ENCODE measurements at regions not wholly inside any gene's neighbourhood (a gene's known extent, or its start where the extent isn't known, plus 50 kb on each side); places are given as distances from the start of the nearest gene placed in this dataset.
A peak's percentile ranks its signal among the peaks of the same experiment; 100 is the strongest.

DNA sequence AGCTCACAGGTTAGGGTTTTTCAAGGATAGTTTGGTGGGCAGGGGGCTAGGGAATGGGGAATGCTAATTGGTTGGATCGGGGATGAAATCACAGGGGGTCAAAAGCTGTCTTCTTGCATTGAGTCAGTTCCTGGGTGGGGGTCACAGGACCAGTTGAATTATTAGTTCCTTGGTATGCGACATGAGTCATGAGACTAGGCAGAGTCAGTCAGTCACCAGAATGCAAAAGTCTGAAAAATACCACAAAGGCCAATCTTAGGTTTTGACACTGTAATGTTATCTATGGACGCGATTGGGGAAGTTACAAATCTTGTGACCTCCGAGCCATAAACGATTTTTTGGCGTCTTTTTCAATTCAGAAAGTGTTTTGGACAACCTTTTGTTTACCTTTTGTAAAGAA is 101.2 kb downstream of the ZNF519 start:
- TF ChIP-seq, protein P1, sequence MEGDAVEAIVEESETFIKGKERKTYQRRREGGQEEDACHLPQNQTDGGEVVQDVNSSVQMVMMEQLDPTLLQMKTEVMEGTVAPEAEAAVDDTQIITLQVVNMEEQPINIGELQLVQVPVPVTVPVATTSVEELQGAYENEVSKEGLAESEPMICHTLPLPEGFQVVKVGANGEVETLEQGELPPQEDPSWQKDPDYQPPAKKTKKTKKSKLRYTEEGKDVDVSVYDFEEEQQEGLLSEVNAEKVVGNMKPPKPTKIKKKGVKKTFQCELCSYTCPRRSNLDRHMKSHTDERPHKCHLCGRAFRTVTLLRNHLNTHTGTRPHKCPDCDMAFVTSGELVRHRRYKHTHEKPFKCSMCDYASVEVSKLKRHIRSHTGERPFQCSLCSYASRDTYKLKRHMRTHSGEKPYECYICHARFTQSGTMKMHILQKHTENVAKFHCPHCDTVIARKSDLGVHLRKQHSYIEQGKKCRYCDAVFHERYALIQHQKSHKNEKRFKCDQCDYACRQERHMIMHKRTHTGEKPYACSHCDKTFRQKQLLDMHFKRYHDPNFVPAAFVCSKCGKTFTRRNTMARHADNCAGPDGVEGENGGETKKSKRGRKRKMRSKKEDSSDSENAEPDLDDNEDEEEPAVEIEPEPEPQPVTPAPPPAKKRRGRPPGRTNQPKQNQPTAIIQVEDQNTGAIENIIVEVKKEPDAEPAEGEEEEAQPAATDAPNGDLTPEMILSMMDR (conservative IDR thresholded peaks at IDR 0.05) = no peak
- no peak for TF ChIP-seq ZFX (IDR thresholded peaks at IDR 0.05)
- H3K27ac ChIP-seq = no peak overlapping the region

DNA sequence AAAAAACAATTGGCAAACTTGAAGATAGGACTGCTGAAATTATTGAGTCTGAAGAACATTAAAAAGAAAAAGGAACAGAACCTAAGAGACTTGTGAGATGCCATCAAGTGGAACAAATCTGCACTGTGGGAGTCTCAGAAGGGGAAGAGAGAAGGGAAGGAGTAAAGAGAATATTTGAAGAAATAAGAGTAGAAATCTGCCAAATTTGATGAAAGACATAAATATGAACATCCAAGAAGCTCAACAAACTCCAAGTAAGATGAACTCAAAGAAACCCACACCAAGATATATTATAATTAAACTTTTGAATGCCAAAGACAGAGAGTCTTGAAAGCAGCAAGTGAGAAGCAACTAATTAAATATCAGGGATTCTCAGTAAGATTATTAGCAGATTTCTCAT is 102.7 kb downstream of the ZNF519 start:
- TF ChIP-seq, protein P1 (conservative IDR thresholded peaks at IDR 0.05) = no peak
- TF ChIP-seq ZFX (IDR thresholded peaks at IDR 0.05) = no peak
- H3K27ac ChIP-seq = no peak overlapping the region

DNA sequence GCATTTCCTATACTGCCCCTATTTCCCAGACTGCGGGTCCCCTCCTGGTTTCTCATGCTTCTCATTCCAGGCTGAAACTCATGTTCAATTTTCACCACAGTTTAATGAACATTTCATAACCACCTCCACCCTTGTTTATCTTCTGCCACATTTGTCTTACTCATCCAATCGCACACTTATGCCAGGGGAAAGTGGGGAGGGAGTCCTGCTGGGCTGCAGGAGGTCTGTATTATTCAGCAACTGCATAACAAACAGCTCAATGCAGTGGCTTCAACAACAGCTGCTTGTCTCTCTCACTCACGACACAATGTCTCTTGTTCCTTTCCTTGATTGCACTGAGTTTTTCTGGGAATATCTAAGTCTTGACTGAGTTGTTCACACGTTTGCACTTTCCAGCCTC is 106.0 kb downstream of the ZNF519 start:
- TF ChIP-seq ZFX (IDR thresholded peaks at IDR 0.05) = no peak
- TF ChIP-seq, protein P1 (conservative IDR thresholded peaks at IDR 0.05) = no peak
- H3K27ac ChIP-seq = peak overlapping the region; percentile 49; the same call in 1 of the 2 replicates

DNA sequence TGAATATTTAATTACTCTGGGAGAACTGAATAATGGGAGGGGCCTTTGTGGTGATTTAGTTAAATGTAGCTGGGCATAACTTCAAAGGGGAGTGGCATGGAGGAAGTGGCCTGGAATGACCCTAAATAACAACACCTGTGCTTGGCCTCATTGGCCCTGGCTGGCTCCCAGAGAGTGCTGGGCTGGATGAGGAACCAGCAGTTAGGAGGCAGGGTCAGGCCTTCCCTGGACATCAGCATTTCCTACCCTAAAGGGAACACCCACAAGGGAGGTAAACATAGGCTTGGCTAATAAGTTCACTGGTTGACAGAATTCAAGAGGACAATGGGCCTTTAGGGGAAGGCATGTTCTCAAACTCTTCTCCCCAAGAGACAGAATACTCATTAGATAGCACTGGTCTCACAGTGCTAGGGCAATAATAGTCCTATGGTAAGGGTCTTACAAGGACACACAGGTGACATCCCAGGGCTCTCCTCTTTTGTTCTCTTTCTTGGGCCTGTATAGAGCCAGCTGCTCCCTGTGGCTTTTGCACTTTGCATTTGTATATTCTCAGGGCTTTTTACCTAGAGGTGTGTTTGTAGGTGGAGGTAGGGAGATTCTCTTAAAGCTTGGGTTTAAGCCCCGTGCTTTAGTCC is 106.8 kb downstream of the ZNF519 start:
- peak overlapping the region; percentile 49; the same call in 1 of the 2 replicates for H3K27ac ChIP-seq
- TF ChIP-seq ZFX (IDR thresholded peaks at IDR 0.05) = no peak
- TF ChIP-seq, protein P1 (conservative IDR thresholded peaks at IDR 0.05) = no peak

DNA sequence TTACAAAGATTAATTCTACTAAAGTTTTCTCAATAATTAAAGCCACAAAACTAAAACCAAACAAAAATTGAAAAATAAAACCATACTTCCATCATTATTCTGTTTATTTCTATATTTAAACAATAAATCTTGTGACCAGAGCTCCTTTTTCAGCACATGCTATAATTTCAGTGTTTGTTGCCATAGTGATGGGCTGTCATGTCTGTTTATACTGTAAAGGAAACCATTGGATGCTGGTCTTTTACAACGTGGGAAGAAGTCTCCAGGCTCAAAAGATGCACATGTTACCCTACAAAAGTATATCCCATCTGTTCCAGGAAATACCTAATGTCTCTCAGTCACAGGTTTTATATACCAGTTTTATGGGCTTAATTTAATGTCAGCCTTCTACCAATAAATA is 100.1 kb upstream of the MC2R start:
- no peak overlapping the region for H3K27ac ChIP-seq
- TF ChIP-seq, protein P1 (conservative IDR thresholded peaks at IDR 0.05) = no peak
- TF ChIP-seq ZFX (IDR thresholded peaks at IDR 0.05) = no peak

DNA sequence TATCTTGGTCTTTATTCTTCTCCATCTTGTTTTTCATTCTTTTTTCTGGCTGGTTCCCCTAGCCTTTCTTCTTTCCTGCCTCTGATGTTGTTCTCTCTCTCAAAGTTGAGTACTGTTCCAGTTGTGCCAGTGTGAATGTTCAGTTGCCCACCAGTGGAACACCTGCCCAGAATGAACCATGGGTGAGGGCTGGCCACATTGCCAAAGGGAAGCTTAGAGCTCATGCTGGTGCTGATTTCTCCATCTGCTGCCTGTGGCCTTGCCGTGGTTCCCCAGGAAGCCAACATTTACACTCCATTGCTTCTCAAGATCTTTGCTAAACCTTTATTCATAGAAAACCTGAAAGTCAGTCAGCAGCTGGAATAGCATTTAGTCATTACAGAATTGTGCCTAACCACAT is 99.1 kb upstream of the MC2R start:
- H3K27ac ChIP-seq = no peak overlapping the region
- TF ChIP-seq ZFX (IDR thresholded peaks at IDR 0.05) = no peak
- TF ChIP-seq, protein P1 (conservative IDR thresholded peaks at IDR 0.05) = no peak

DNA sequence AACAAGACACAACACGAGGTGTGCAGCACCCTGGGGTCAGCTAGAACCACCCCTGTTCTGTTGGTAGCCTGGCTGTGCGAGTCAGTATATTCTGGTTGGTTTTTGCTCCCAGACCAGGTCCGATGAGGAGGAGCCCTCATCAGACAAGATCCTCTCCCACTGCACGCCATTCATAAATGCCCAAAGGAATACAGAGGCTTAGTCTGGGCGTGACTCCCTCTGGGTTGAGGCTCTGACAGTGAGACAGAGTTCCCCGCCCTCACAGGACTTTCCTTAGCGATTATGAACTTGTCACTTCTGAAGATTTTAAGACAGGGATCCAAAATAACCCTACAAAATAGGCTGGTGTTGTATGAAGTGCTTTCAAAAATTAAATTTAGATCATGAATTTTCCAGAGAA is 85.5 kb upstream of the MC2R start:
- no peak overlapping the region for H3K27ac ChIP-seq
- no peak for TF ChIP-seq ZFX (IDR thresholded peaks at IDR 0.05)
- TF ChIP-seq, protein P1 (conservative IDR thresholded peaks at IDR 0.05) = no peak
